Central memory CD4-positive, alpha-beta T cell (primary cell): ENCODE measurements at regions not wholly inside any gene's neighbourhood (a gene's known extent, or its start where the extent isn't known, plus 50 kb on each side); places are given as distances from the start of the nearest gene placed in this dataset.
"Not testable (repeated sequence)": the region's sequence is repeated elsewhere in the genome, so short reads cannot be mapped to it uniquely, and the experiment has no call there.

ENCODE experiments used
- DNase-seq: peaks from one replicate; pipeline ENCODE4 v3.0.0; 2022

GRCh38 chrX:43386875-43387274, 269.2 kb upstream of the MAOA start:
- DNase-seq, result no peak

DNA sequence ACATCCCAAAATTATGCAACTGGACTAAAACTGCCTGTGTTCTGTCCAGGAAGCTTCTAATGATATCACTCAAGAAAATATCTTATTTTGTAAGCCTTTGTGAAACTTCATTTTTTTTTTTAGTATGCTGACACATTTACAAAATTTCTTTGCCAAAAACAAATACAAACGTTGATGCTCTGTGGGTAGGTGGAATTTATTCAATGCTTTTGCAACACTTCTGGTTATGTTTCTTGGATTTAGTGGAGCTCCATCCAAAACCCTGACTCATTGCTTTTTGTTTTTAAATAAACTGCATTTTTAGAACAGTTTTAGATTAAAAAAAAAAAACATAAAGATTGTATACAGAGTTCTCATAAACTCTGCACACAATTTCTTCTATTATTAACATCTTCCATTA, 250.9 kb upstream of the MAOA start:
- no peak for DNase-seq

DNA sequence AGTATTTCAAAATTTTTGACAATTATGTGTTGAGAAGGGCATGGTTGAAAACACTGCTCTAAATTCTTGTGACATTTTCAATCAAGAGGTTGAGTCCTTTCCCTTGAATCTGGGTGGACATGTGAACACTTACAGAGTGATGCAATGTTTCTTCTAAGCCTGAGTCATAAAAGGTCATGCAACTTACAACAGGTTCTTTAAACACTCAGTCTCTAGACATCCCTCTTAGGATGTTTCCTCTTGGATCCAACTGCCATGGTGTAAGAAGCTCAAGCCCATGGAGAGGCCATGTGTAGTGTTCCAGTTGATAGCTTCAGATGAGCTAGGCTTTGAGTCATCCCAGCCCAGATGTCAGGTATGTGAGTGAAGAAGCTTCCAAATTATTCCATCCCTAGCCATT, 232.2 kb upstream of the MAOA start:
- DNase-seq, result no peak

- DNase-seq, result no peak
Observed at GRCh38 chrX:43436517-43436916, 219.6 kb upstream of the MAOA start.

GRCh38 chrX:43446752-43447151, 209.3 kb upstream of the MAOA start:
- no peak for DNase-seq

GRCh38 chrX:43448688-43449087, 207.4 kb upstream of the MAOA start:
- DNase-seq, result no peak

- DNase-seq, result no peak
Observed at GRCh38 chrX:43450355-43450754, 205.7 kb upstream of the MAOA start.

- DNase-seq, result not testable (repeated sequence)
Observed at GRCh38 chrX:43451976-43452686, 204.0 kb upstream of the MAOA start.

GRCh38 chrX:43456063-43456462, 200.0 kb upstream of the MAOA start:
- DNase-seq, result no peak

DNA sequence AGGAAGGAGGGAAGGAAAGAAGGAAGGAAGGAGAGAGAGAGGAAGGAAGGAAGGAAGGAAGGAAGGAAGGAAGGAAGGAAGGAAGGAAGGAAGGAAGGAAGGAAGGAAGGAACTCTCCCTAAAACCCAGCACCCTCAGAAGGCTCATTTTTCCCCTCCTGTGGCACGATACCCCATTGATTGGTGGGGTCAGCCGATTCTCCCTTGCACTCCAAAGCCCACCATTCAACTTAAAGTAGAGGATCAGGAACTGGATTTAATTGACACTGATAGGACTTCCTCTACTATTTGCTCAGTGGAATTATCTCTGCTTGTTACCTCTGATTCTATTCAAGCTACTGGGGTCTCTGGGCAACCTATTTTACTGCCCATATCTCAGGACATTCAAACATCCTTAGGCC, 199.2 kb upstream of the MAOA start:
- DNase-seq, result no peak

DNA sequence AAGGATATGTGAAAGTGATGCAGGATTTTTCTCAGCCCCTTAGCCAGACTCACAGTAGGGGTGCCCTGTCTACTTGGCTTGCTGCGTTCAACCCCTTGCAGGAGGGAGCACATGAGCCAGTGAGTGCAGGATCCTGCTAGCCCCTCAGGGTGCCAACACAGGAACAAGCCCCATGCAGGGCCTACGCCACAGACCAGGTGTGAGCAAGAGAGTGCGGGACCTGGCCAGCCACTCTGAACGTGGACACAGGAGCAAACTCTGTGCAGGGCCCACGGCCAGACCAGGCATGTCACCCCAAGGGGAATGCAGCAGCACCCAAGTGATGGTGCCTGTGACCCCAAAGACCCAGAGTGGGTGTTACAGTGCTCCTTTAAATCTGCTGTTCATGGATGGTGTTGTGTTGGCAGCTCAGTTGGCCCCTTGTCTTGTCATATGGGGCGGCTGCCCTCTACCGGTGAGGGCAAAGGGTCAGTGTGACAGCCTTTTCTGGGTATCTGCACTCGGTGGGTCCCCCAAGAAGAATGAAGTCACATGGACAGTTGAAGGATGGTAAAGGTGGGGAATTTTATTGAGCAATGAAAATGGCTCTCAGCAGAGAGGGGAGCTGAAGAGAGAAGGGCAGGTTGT, 188.4 kb upstream of the MAOA start:
- DNase-seq, result no peak

GRCh38 chrX:43469391-43470054, 186.6 kb upstream of the MAOA start:
- no peak for DNase-seq

DNA sequence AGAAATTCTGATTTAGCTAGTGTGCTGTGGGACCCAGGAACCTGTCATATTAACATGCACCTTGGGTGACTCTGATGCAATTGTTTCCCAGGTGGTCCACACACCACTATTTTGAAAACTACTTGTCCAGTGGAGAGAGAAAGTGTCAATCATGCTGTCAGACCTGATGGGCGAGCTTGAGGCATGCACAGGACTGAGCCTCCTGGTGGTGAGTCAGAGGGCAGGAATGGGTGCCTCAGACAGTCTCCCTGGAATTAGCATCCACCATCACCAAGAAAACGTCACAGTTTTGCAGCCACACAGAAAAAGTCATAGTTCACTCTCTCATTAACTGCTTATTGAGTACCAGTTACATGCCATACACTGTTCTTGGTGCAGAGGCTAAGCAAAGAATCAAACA, 181.8 kb upstream of the MAOA start:
- DNase-seq, result no peak

DNA sequence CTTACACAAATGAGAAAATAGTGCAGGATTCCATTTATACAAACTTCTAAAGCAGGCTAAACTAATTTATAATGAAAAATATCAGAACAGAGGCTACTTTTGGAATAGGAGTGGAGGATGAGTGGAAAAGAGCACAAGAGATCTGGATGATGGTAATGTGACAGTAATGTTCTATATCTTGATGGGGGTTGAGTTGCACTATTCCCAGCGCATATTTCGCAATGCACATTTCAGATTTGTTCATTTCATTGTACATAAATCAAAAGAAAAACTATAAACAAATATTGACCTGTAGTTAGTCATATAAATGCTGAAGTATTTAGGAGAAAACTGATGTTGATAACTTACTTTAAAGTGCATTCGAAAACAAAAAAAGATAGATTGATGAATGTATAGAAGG, 177.0 kb upstream of the MAOA start:
- DNase-seq, result no peak

DNA sequence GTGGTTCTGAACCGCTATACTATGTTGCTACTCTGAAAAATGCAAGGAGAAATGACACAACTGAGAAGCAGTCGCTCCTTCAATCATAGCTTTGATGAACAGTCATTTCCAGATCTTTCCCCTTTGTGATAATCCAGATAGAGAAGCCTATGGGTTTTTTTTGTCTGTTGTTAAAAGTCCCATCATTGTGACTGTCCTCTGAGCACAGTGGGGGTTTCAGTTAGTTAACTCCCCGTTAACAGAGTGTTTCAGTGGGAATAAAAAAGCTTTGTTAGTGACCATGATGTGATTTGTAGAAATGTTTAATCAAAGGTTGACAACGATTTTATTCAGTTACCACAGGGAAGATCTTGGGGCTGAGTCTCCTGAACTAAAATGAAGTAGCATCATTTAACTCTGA, 176.2 kb upstream of the MAOA start:
- no peak for DNase-seq

- DNase-seq, result no peak
Observed at GRCh38 chrX:43481576-43481975, 174.5 kb upstream of the MAOA start.

GRCh38 chrX:43493756-43494155, 162.3 kb upstream of the MAOA start:
- DNase-seq, result no peak

GRCh38 chrX:43500246-43500645, 155.9 kb upstream of the MAOA start:
- DNase-seq, result no peak

GRCh38 chrX:43500996-43501694, 155.0 kb upstream of the MAOA start:
- DNase-seq, result no peak

DNA sequence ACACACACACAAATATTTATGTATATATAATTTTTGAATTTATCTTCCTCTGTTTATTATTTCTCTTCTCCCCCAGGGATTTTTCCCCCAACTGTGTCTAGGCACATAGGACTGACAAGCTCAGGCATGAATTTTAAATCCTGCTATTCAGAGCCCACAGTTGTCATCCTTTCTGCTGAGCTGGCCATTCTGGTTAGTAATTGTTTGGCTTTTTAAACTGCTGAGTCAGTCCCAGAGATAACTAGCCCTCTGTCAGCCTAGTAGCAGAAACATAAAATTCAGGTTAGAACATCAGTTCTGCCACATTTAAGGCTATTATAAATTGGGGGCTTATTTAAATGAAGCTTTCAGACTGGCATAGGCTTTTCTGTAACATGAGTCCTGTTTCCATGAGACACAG, 151.7 kb upstream of the MAOA start:
- no peak for DNase-seq

- DNase-seq, result no peak
Observed at GRCh38 chrX:43505769-43506168, 150.3 kb upstream of the MAOA start.

- DNase-seq, result no peak
Observed at GRCh38 chrX:43508694-43509093, 147.4 kb upstream of the MAOA start.

- no peak for DNase-seq
Observed at GRCh38 chrX:43510209-43510608, 145.9 kb upstream of the MAOA start.

DNA sequence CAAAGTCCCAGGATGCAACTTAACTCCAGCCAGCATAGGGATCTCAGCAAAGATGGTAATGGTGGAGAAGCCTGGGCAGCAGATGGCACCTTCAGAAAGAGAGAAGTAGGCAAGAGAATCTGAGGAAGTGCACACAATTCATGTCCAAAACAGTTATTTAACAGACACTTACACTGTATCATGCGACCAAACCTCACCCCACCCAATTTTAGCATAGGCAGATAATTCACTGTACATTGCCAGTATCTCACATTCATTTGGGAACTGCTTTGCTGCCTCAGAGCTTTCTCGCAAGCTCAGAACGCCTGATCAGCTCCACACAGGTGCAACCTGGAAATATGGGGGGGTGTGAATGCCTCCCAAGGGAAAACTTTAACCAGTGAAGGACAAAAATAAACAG, 143.0 kb upstream of the MAOA start:
- DNase-seq, result no peak
